Ishikawa (cell line): ENCODE measurements at regions not wholly inside any gene's neighbourhood (a gene's known extent, or its start where the extent isn't known, plus 50 kb on each side); places are given as distances from the start of the nearest gene placed in this dataset.

Source experiments
- CEBPB ChIP-seq: IDR thresholded peaks from 2 replicates; pipeline ENCODE4 v1.6.1; 2012
- CREB1 ChIP-seq: IDR thresholded peaks from 2 replicates; pipeline ENCODE4 v1.6.1; 2012; ENCODE audit warnings: low read depth
- EGR1 ChIP-seq: IDR thresholded peaks from 2 replicates; pipeline ENCODE4 v1.6.1; 2012
- EP300 ChIP-seq: IDR thresholded peaks from 2 replicates; pipeline ENCODE4 v1.6.1; 2012; ENCODE audit warnings: borderline replicate concordance
- FOXM1 ChIP-seq: IDR thresholded peaks from 2 replicates; pipeline ENCODE4 v1.6.1; 2012; ENCODE audit warnings: low read depth, borderline replicate concordance
- NFIC ChIP-seq: IDR thresholded peaks from 2 replicates; pipeline ENCODE4 v1.6.1; 2012
- RAD21 ChIP-seq: IDR thresholded peaks from 2 replicates; pipeline ENCODE4 v1.6.1; 2012; ENCODE audit warnings: low read depth
- TAF1 ChIP-seq: IDR thresholded peaks from 2 replicates; pipeline ENCODE4 v1.6.1; 2012; ENCODE audit warnings: low read depth, mild to moderate bottlenecking
- TCF12 ChIP-seq: IDR thresholded peaks from 2 replicates; pipeline ENCODE4 v1.6.1; 2012; ENCODE audit warnings: low read depth
- TEAD4 ChIP-seq: IDR thresholded peaks from 2 replicates; pipeline ENCODE4 v1.6.1; 2012
- YY1 ChIP-seq: IDR thresholded peaks from 2 replicates; pipeline ENCODE4 v1.6.1; 2012; ENCODE audit warnings: low read depth
- ZBTB7A ChIP-seq: IDR thresholded peaks from 2 replicates; pipeline ENCODE4 v1.6.1; 2012; ENCODE audit warnings: low read depth
- TF ChIP-seq, protein P1 (sequence below): IDR thresholded peaks from 2 replicates; pipeline ENCODE4 v1.6.1; 2012
- TF ChIP-seq, protein P2 (sequence below): IDR thresholded peaks from 2 replicates; pipeline ENCODE4 v1.6.1; 2012
- TF ChIP-seq, protein P3 (sequence below): IDR thresholded peaks from 2 replicates; pipeline ENCODE4 v1.6.1; 2012; ENCODE audit warnings: low read depth, mild to moderate bottlenecking

DNA sequence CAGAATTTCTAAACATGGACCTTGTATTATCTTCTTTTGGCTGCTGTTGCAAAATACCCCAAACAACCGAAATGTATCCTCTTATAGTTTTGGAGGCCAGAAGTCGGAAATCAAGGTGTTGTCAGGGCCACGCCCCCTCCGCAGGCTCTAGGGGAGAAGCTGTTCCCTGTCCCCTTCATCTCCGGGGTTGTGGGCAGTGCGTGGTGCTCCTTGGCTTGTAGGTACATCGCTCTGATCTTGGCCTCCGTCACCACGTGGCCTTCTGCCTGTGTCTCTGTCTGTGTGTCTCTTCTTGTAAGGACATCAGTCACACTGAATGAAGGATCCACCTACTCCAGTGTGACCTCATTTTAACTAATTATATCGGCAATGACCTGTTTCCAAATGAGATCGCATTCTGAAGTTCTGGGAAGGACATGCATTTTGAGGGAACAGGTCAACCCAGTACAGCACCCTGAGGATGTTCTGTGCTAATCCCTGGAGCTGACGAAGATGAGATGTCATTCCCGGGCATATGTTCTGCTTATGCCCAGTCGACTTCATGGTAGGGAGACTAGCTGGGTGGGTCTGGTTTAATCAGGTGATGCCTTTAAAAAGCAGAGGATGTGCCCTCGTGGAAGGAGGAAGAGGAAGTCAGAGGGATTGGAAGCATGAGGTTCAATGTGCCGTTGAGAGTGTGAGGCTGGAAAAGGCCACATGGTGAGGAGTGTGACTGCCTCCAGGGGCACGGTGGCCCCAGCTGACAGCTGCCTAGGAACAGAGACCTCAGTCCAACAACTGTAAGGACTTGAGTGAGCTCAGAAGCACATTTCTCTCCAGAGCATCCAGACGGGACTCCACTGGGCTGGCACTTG lies 531.1 kb downstream of the TBC1D22A start:
- no peak for TF ChIP-seq CEBPB
- TF ChIP-seq, protein P1, sequence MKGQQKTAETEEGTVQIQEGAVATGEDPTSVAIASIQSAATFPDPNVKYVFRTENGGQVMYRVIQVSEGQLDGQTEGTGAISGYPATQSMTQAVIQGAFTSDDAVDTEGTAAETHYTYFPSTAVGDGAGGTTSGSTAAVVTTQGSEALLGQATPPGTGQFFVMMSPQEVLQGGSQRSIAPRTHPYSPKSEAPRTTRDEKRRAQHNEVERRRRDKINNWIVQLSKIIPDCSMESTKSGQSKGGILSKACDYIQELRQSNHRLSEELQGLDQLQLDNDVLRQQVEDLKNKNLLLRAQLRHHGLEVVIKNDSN: no peak
- TF ChIP-seq RAD21: no peak
- no peak for TF ChIP-seq TEAD4
- TF ChIP-seq EP300: no peak
- no peak for TF ChIP-seq EGR1
- no peak for TF ChIP-seq CREB1
- TF ChIP-seq NFIC: no peak
- TF ChIP-seq, protein P2, sequence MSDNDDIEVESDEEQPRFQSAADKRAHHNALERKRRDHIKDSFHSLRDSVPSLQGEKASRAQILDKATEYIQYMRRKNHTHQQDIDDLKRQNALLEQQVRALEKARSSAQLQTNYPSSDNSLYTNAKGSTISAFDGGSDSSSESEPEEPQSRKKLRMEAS: no peak
- TF ChIP-seq FOXM1: no peak
- TF ChIP-seq YY1: no peak
- TF ChIP-seq TCF12: no peak
- no peak for TF ChIP-seq TAF1
- TF ChIP-seq, protein P3, sequence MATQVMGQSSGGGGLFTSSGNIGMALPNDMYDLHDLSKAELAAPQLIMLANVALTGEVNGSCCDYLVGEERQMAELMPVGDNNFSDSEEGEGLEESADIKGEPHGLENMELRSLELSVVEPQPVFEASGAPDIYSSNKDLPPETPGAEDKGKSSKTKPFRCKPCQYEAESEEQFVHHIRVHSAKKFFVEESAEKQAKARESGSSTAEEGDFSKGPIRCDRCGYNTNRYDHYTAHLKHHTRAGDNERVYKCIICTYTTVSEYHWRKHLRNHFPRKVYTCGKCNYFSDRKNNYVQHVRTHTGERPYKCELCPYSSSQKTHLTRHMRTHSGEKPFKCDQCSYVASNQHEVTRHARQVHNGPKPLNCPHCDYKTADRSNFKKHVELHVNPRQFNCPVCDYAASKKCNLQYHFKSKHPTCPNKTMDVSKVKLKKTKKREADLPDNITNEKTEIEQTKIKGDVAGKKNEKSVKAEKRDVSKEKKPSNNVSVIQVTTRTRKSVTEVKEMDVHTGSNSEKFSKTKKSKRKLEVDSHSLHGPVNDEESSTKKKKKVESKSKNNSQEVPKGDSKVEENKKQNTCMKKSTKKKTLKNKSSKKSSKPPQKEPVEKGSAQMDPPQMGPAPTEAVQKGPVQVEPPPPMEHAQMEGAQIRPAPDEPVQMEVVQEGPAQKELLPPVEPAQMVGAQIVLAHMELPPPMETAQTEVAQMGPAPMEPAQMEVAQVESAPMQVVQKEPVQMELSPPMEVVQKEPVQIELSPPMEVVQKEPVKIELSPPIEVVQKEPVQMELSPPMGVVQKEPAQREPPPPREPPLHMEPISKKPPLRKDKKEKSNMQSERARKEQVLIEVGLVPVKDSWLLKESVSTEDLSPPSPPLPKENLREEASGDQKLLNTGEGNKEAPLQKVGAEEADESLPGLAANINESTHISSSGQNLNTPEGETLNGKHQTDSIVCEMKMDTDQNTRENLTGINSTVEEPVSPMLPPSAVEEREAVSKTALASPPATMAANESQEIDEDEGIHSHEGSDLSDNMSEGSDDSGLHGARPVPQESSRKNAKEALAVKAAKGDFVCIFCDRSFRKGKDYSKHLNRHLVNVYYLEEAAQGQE: no peak
- no peak for TF ChIP-seq ZBTB7A

DNA sequence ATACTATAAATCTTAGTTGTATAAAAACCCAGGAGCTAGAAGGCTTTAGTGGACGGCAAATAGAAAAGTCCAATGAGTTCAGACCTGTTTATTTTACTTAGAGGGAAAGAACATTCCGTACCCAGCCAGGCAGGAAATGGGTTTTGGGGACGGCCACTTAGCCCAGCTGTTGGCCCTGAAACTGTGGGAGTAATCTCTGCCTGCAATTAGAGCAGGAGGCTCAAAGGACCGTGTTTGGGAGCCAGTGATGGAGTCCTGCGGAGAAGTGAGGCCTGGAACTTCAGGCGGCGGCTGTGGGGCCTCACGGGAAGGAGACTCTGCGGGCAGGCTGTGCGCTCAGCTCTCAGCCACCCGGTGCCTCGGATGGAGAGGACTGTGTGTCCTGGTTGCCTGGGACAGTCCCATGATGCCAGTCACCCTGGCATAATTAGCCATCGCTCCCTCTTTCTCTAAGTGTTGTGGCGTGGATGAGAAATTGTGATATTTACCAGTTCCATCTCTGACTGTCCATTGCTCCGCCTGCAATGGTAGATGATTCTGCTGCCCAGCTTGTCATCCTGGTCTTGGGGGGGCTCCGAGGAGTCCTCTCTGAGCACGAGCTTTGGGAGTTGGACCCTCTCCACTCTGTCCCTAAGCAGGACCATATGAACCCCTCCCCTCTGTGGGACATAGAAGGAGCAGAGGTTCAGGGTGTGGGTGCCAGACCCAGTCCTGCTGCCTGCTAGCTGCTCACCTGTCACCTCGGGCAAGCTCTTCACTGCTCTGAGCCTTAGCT lies 530.3 kb downstream of the TBC1D22A start:
- TF ChIP-seq NFIC (no peak), FOXM1 (no peak), CREB1 (no peak), EP300 (no peak)
- TF ChIP-seq, protein P3: no peak

DNA sequence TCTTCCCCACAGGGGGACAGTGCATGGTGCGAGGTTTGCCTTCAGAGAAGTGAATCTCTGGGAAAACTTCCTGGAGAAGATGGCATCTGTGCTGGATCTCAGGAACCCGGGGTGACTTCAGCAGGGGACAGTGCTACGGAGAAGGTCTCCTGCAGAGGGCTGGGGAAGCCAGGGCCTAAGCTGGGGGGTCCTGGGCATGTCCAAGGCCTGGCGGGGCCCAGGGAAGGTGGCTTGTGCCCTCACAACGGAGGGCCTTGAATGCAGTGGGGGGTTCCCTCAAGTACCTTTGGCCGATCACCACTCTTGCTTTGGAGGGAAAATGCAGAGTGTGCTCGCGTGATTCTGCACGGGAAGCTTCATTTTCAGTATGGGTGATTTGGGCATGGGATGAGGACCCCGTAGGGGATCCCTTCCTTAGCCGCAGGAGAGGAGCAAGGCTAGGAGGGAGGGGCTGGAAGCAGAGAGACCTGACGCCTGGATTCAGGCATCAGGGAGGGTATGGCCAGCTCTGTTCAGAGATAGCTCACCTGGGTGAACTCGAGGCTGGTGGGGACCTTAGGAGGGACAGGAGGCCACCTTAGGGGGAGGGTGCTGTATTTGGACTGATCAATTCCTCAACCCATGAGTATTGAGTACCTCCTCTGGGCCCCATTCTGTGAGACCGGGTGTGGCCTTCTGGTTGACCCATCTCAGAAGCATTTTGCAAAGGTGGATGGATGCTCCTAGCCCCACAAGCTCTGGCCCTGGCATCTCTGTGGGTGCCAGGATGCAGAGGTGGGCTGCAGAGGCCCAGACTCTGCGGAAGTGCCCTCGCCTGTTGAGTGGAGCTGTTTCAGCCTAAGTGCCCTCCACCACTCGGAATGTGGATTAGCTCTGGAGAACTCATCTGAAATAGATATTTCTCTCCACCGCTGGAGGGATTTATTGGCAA lies 529.4 kb downstream of the TBC1D22A start:
- TF ChIP-seq NFIC (no peak), TEAD4 (no peak), EP300 (no peak), CREB1 (no peak), FOXM1 (no peak), ZBTB7A (no peak), EGR1 (no peak), YY1 (no peak)
- TF ChIP-seq, protein P1: no peak
- TF ChIP-seq, protein P3: no peak
- TF ChIP-seq, protein P2: no peak
